ENCODE measurements at regions not wholly inside any gene's neighbourhood (a gene's known extent, or its start where the extent isn't known, plus 50 kb on each side); places are given as distances from the start of the nearest gene placed in this dataset.

- 51% methylated on average over 2 of the region's 2 CpGs for WGBS (ENCODE audit: missing lambda C conversion rate)
- no peak for DNase-seq (ENCODE audit: low read depth in 1 of 2, low spot score in 1 of 2)
These were observed 838.2 kb upstream of the B3GALT2 start for GRCh38 chr1:194024659-194025058.

DNA sequence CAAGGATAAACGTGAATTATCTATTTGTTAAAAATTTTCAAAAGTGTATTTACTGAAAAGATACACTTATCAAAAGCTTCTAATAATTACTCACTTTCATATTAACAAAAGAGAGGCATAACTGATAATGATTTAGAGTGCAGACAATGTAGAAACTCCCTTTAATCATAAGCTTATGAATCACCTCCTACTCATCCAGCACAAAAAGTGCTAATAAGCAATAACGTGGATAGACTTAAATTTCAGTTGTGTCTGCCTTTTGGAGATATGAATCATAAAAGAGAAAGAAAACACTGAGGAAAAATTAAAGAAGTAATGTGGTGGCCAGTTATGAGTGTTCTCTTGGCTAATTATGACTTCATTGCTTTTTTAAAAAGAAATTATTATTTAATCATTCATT is 827.6 kb upstream of the B3GALT2 start:
- WGBS (ENCODE audit: missing lambda C conversion rate), result 11% methylated on average over 2 of the region's 2 CpGs
- FAIRE-seq (no peak), ATAC-seq (no peak), DNase-seq (ENCODE audit: low read depth in 1 of 2, low spot score in 1 of 2) (no peak)
- no peaks in the 10 kb centered on the region for H3K4me1 ChIP-seq
- TF ChIP-seq EP300 (IDR thresholded peaks at IDR 0.05) (no peak), PHF8 (IDR thresholded peaks at IDR 0.05; ENCODE audit: borderline replicate concordance, low read depth) (no peak), FOSL2 (IDR thresholded peaks at IDR 0.05) (no peak), FOSL2 (CRISPR knock-in tag; IDR thresholded peaks at IDR 0.05) (peak; percentile 25; the same call in 1 of the 2 replicates), POLR2AphosphoS2 (conservative IDR thresholded peaks at IDR 0.05; ENCODE audit: low read length) (no peak)
- no peaks in the 10 kb centered on the region for H3K9me3 ChIP-seq
- H3K4me3 ChIP-seq, result no peak overlapping the region
- ChIA-PET POLR2A (no interaction called here), CTCF (no interaction called here)
- H3K27ac ChIP-seq, result no peak overlapping the region
- peak overlapping the region; percentile 7; the same call in 1 of the 3 replicates for H3K4me2 ChIP-seq

More at GRCh38 chr1:194024659-194025058, 838.2 kb upstream of the B3GALT2 start:
- Histone ChIP-seq H3K4me2 (no peak overlapping the region), H3K9me3 (no peaks in the 10 kb centered on the region; the same call in 2 of the 3 replicates), H3K27ac (no peak overlapping the region), H3K4me1 (no peaks in the 10 kb centered on the region), H3K4me3 (no peak overlapping the region)
- ChIA-PET POLR2A (no interaction called here), CTCF (no interaction called here)
- no peak for FAIRE-seq
- ATAC-seq, result no peak
- TF ChIP-seq HOXB5 (CRISPR knock-in tag; IDR thresholded peaks at IDR 0.05) (no peak), CHD2 (IDR thresholded peaks at IDR 0.05; ENCODE audit: low read length, partially characterized antibody) (no peak), HOXA7 (CRISPR knock-in tag; IDR thresholded peaks at IDR 0.05) (no peak), JUN (IDR thresholded peaks at IDR 0.05) (no peak), MAZ (IDR thresholded peaks at IDR 0.05; ENCODE audit: borderline replicate concordance, low read depth, low read length) (no peak), MAX (IDR thresholded peaks at IDR 0.05) (no peak), POLR2AphosphoS2 (conservative IDR thresholded peaks at IDR 0.05; ENCODE audit: low read length) (no peak), ZC3H11A (IDR thresholded peaks at IDR 0.05) (no peak), ESRRA (IDR thresholded peaks at IDR 0.05; ENCODE audit: borderline replicate concordance, low read length) (no peak), TP53 (CRISPR knock-in tag; IDR thresholded peaks at IDR 0.05) (no peak)

DNA sequence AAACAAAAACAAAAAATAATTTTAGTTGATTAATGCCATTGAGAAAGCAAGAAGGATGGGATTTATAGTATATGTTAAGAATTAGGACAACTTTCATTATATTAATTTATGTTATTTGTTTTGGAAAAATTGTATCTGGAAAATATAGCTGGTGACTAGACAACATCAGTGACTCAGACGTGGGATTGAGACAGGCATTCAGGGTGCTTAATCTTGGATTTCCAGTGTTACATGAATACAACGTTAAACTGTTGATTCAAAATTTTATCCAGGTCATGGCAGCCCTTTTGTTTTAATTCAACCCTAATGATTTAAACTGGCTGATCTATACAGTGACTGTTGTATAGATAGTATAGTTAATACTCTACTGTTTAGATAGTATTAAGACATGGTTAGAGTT is 827.1 kb upstream of the B3GALT2 start:
- POLR2A ChIA-PET, result no interaction called here
- CTCF ChIA-PET, result interaction anchor here (0.6 kb wide), 1 partner anchor 299 kb away, joined by 5 read pairs; no protein-coding TSS in a partner anchor

More for the DNA sequence above, 827.1 kb upstream of the B3GALT2 start:
- DNase-seq (ENCODE audit: low read depth in 1 of 2, low spot score in 1 of 2) (no peak), FAIRE-seq (no peak), ATAC-seq (no peak)
- Histone ChIP-seq H3K4me1 (no peaks in the 10 kb centered on the region), H3K9me3 (no peaks in the 10 kb centered on the region), H3K27ac (no peak overlapping the region), H3K4me2 (no peak overlapping the region), H3K4me3 (no peak overlapping the region)
- 26% methylated on average over 2 of the region's 2 CpGs for WGBS (ENCODE audit: missing lambda C conversion rate)
- TF ChIP-seq MYC (IDR thresholded peaks at IDR 0.05; ENCODE audit: borderline replicate concordance, low read length), result no peak
- TF ChIP-seq TP53 (CRISPR knock-in tag; IDR thresholded peaks at IDR 0.05), result no peak
- TF ChIP-seq NPAS2 (CRISPR knock-in tag; IDR thresholded peaks at IDR 0.05; ENCODE audit: borderline replicate concordance), result no peak
- no peak for TF ChIP-seq RNF2 (IDR thresholded peaks at IDR 0.05; ENCODE audit: borderline replicate concordance, low read depth)
- TF ChIP-seq EHF (CRISPR knock-in tag; IDR thresholded peaks at IDR 0.05), result no peak
- no peak for TF ChIP-seq USF2 (IDR thresholded peaks at IDR 0.05)
- TF ChIP-seq MAX (IDR thresholded peaks at IDR 0.05), result no peak
- TF ChIP-seq TFCP2L1 (CRISPR knock-in tag; IDR thresholded peaks at IDR 0.05), result no peak
- TF ChIP-seq HDAC2 (IDR thresholded peaks at IDR 0.05), result no peak
- TF ChIP-seq POLR2AphosphoS2 (conservative IDR thresholded peaks at IDR 0.05; ENCODE audit: low read length), result no peak
- no peak for TF ChIP-seq REST (IDR thresholded peaks at IDR 0.05)
- TF ChIP-seq BCL3 (IDR thresholded peaks at IDR 0.05), result no peak

Measured in A549 (cell line).